Mesenchymal stem cell (in vitro differentiated cells and primary cell): ENCODE measurements at regions not wholly inside any gene's neighbourhood (a gene's known extent, or its start where the extent isn't known, plus 50 kb on each side); places are given as distances from the start of the nearest gene placed in this dataset.

Source experiments
- DNase-seq: peaks from one replicate; pipeline ENCODE4 v3.0.0-alpha.2; 2013
- H2AFZ ChIP-seq: one replicate; pipeline ENCODE4 v1.6.1; 2013; ENCODE audit warnings: low read depth, mild to moderate bottlenecking, control low read depth, inconsistent platforms, low read length, moderate library complexity
- H2AK5ac ChIP-seq: 2 replicates; pipeline ENCODE4 v1.6.1; 2013; ENCODE audit warnings: low read length, moderate library complexity, mild to moderate bottlenecking, inconsistent platforms; ENCODE audit not compliant: severe bottlenecking
- H2BK120ac ChIP-seq: one replicate; pipeline ENCODE4 v1.6.1; 2013; ENCODE audit warnings: low read depth, mild to moderate bottlenecking, inconsistent platforms, low read length, moderate library complexity
- H2BK12ac ChIP-seq, 2 experiments: one replicate each; pipeline ENCODE4 v1.6.1; 2013; ENCODE audit warnings: inconsistent platforms in 2 of 2, low read length in 2 of 2, mild to moderate bottlenecking in 2 of 2, moderate library complexity in 2 of 2, control low read depth in 1 of 2
- H2BK15ac ChIP-seq: one replicate; pipeline ENCODE4 v1.6.1; 2013; ENCODE audit warnings: mild to moderate bottlenecking, low read depth, inconsistent platforms; ENCODE audit not compliant: poor library complexity, severe bottlenecking
- H2BK5ac ChIP-seq: 2 replicates; pipeline ENCODE4 v1.6.1; 2013; ENCODE audit warnings: low read depth, mild to moderate bottlenecking, low read length, control low read depth, inconsistent platforms; ENCODE audit not compliant: poor library complexity, severe bottlenecking
- H3K14ac ChIP-seq, 2 experiments: one replicate each; pipeline ENCODE4 v1.6.1; 2013; ENCODE audit warnings: inconsistent platforms in 2 of 2, low read length in 2 of 2, control low read depth in 1 of 2, mild to moderate bottlenecking in 1 of 2, moderate library complexity in 1 of 2
- H3K18ac ChIP-seq, 2 experiments: one replicate each; pipeline ENCODE4 v1.6.1; 2013; ENCODE audit warnings: inconsistent platforms in 2 of 2, low read length in 2 of 2, control low read depth in 1 of 2, low read depth in 1 of 2, mild to moderate bottlenecking in 1 of 2
- H3K23ac ChIP-seq, 2 experiments: one replicate each; pipeline ENCODE4 v1.6.1; 2013; ENCODE audit warnings: inconsistent platforms in 2 of 2, low read length in 2 of 2, mild to moderate bottlenecking in 2 of 2, moderate library complexity in 2 of 2, control low read depth in 1 of 2
- H3K27ac ChIP-seq: 2 replicates; pipeline ENCODE4 v1.5.1; 2013; ENCODE audit warnings: mild to moderate bottlenecking, moderate library complexity, low read length, control low read depth, inconsistent platforms; ENCODE audit not compliant: poor library complexity, severe bottlenecking
- H3K27me3 ChIP-seq, 2 experiments: 2 replicates each; pipeline versions ENCODE4 v1.6.1 to v1.7.0; 2013; ENCODE audit warnings: low read length in 2 of 2, mild to moderate bottlenecking in 2 of 2, moderate library complexity in 2 of 2, control low read depth in 1 of 2, inconsistent platforms in 1 of 2; ENCODE audit not compliant: control insufficient read depth in 1 of 2, insufficient read depth in 1 of 2
- H3K36me3 ChIP-seq, 2 experiments: 2 replicates each; pipeline versions ENCODE4 v1.6.1 to v1.7.0; 2013; ENCODE audit warnings: low read length in 2 of 2, control low read depth in 1 of 2, inconsistent platforms in 1 of 2, low read depth in 1 of 2, mild to moderate bottlenecking in 1 of 2; ENCODE audit not compliant: insufficient read depth in 2 of 2, control insufficient read depth in 1 of 2
- H3K4ac ChIP-seq, 2 experiments: one replicate each; pipeline ENCODE4 v1.6.1; 2013; ENCODE audit warnings: inconsistent platforms in 2 of 2, low read length in 2 of 2, mild to moderate bottlenecking in 2 of 2, moderate library complexity in 2 of 2, control low read depth in 1 of 2, low read depth in 1 of 2
- H3K4me1 ChIP-seq: 2 replicates; pipeline ENCODE4 v1.6.1; 2013; ENCODE audit warnings: low read depth, low read length, control low read depth; ENCODE audit not compliant: control insufficient read depth, insufficient read depth
- H3K4me2 ChIP-seq: 2 replicates; pipeline ENCODE4 v1.6.1; 2013; ENCODE audit warnings: low read length, mild to moderate bottlenecking, inconsistent platforms; ENCODE audit not compliant: poor library complexity, severe bottlenecking
- H3K4me3 ChIP-seq, 2 experiments: 2 replicates each; pipeline versions ENCODE4 v1.5.1 to v1.7.0; 2013; ENCODE audit warnings: low read length in 2 of 2, mild to moderate bottlenecking in 2 of 2, control low read depth in 1 of 2, low read depth in 1 of 2; ENCODE audit not compliant: insufficient read depth in 1 of 2
- H3K79me1 ChIP-seq: replicated peaks from 2 replicates; pipeline ENCODE4 v1.6.1; 2013; ENCODE audit warnings: mild to moderate bottlenecking, control low read depth, low read length, inconsistent platforms; ENCODE audit not compliant: poor library complexity, severe bottlenecking
- H3K9ac ChIP-seq: 2 replicates; pipeline ENCODE4 v1.7.0; 2013; ENCODE audit warnings: mild to moderate bottlenecking, low read length, moderate library complexity
- H3K9me3 ChIP-seq: 2 replicates; pipeline ENCODE4 v1.7.0; 2013; ENCODE audit warnings: mild to moderate bottlenecking, low read length; ENCODE audit not compliant: control insufficient read depth
- H4K8ac ChIP-seq: one replicate; pipeline ENCODE4 v1.6.1; 2013; ENCODE audit warnings: inconsistent platforms, mild to moderate bottlenecking, low read length, moderate library complexity
- H4K91ac ChIP-seq: one replicate; pipeline ENCODE4 v1.6.1; 2013; ENCODE audit warnings: mild to moderate bottlenecking, low read length, inconsistent platforms
- WGBS: methylation state at CpG from one replicate; pipeline ENCODE4 v1.1.7; 2013; ENCODE audit warnings: mixed read lengths; 5-methylcytosine and 5-hydroxymethylcytosine counted together

DNA sequence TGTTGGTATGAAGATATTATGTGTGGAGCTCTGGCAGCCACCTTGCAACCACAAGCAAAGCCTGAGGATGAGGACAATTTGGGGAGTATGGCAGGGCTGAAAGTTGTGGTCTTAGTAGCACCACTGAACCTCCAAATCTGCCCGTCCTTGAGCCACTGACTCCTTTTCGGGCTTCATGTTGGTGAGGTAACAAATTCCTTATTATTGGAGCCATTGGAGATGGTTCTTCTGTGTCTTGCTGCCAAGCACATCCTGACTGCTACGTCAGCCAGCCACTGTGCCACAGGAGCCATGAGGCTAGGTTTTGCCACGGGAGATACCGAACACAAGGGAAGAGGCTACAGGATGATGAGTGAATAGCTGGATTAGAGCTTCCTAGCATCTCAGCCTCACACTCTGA is 201.6 kb downstream of the BMP7 start:
- Histone ChIP-seq H2BK12ac (peak overlapping the region in 1 of 2 experiments; percentile 29), H2AK5ac (peak overlapping the region; percentile 61), H4K91ac (peak overlapping the region; percentile 9), H3K4me2 (no peak overlapping the region), H3K23ac (no peak overlapping the region), H3K4me1 (peaks cover 13% of the 10 kb centered on the region), H3K36me3 (no peaks in the 10 kb centered on the region), H2BK5ac (no peak overlapping the region), H2AFZ (no peak overlapping the region), H4K8ac (no peak overlapping the region), H3K27me3 (peaks cover 6 to 51% of the 10 kb centered on the region in 2 experiments), H3K18ac (no peak overlapping the region), H3K9ac (no peak overlapping the region), H3K79me1 (no peaks in the 10 kb centered on the region), H3K4ac (peak overlapping the region in 1 of 2 experiments; percentile 32), H2BK120ac (no peak overlapping the region), H3K9me3 (no peaks in the 10 kb centered on the region), H3K14ac (no peak overlapping the region), H3K4me3 (no peak overlapping the region), H3K27ac (no peak overlapping the region), H2BK15ac (no peak overlapping the region)
- no peak for DNase-seq
- WGBS: 97% methylated on average over 5 of the region's 5 CpGs

DNA sequence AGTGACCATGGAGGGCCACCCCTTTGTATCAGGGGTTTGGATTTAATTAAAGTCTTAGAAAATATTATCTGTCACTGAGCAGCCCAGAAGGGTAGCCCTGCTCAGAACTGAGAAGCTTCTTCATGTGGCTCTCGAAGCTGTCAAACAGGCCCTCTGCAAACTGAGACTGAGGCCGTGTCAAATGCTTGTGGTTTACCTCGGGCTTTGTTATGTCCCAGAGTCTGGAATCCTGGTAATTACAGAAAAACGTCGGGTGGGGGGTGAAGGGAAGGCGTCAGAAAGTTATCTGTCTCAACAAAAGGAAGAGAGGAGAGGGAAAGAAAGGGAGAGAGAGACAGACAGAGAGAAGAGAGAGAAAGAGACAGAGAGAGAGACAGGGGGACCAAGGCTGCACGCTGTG is 200.8 kb downstream of the BMP7 start:
- Histone ChIP-seq H4K8ac (no peak overlapping the region), H2BK12ac (peak overlapping the region in 1 of 2 experiments; percentile 39), H2AFZ (no peak overlapping the region), H3K79me1 (no peaks in the 10 kb centered on the region), H3K23ac (no peak overlapping the region), H3K4me1 (peaks cover 12% of the 10 kb centered on the region), H4K91ac (no peak overlapping the region), H3K4ac (no peak overlapping the region), H2BK15ac (no peak overlapping the region), H3K9ac (no peak overlapping the region), H3K4me3 (no peak overlapping the region), H2BK5ac (no peak overlapping the region), H3K27ac (peak overlapping the region; percentile 63), H3K9me3 (no peaks in the 10 kb centered on the region), H3K14ac (no peak overlapping the region), H3K27me3 (peaks cover 6 to 58% of the 10 kb centered on the region in 2 experiments), H3K36me3 (no peaks in the 10 kb centered on the region), H2BK120ac (no peak overlapping the region), H3K4me2 (peak overlapping the region; percentile 49), H3K18ac (peak overlapping the region in 1 of 2 experiments; percentile 34), H2AK5ac (no peak overlapping the region)
- WGBS: 14% methylated on average over 7 of the region's 7 CpGs
- DNase-seq: peak; percentile 65

DNA sequence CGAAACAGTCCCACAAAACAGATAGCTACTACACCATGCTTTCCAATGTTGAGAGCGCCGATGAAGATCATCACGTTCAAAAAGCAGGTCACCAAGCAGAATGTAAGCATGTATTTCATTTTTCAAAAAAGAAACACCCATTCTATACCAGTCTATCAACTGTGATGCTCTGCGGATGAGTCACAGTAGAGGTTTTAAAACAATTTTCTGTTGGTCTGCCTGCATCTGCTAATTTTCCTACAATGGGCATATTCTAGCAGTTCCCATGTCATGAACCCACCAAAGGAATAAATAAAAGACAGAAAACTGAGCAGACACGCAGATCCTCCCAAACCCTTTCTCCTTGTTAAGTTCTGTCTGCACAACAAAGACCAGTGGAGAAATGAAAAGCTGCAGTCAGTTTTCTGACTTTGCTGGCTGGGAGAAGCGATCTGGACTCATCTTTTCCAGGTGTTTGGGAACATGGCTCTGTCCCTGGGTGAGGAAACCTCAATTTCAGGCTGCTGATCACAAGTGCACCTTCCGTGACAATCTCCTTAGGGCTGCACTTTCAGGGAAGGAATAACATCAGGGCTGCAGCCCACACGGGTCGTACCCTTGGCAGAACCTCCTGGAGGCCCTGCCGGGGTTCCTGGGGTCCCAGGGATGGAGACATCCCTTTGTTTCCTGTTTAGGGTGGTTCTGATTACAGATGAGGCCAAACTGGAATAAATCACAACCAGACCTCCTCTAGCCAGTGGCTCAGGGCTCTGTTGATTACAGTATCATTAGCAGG is 200.1 kb downstream of the BMP7 start:
- Histone ChIP-seq H3K4me1 (peaks cover 12% of the 10 kb centered on the region), H3K27me3 (peaks cover 6 to 65% of the 10 kb centered on the region in 2 experiments), H2BK120ac (no peak overlapping the region), H3K4ac (peak overlapping the region in 1 of 2 experiments; percentile 22), H2BK15ac (no peak overlapping the region), H3K23ac (no peak overlapping the region), H2AK5ac (peak overlapping the region; percentile 61), H2BK12ac (peak overlapping the region in 1 of 2 experiments; percentile 29), H3K9me3 (no peaks in the 10 kb centered on the region), H3K36me3 (no peaks in the 10 kb centered on the region), H4K8ac (no peak overlapping the region), H2AFZ (no peak overlapping the region), H3K9ac (no peak overlapping the region), H3K27ac (peak overlapping the region; percentile 63), H3K4me3 (no peak overlapping the region), H4K91ac (peak overlapping the region; percentile 34), H3K4me2 (peak overlapping the region; percentile 49), H3K79me1 (no peaks in the 10 kb centered on the region), H2BK5ac (no peak overlapping the region), H3K14ac (no peak overlapping the region), H3K18ac (peak overlapping the region in 1 of 2 experiments; percentile 34)
- WGBS: 86% methylated on average over 10 of the region's 11 CpGs
- DNase-seq: peak; percentile 63

DNA sequence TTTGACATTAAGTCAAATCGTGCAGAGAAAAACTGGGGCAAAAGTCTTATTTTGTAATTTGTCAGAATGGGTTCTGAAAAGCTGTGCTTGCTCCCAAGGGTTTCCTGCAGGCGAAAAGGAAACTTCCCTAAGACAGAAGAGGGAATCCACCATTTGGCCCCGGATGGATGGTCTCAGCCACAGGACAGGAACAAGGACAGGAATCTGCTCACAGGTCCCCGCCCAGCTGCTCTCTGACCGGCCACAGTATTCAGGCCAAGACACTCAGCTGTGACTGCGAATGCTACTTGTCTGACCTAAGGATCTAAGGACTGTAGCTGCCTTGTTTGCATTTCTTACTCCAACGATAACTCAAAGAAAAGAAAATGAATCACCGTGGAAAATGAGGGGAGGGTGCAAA is 197.0 kb downstream of the BMP7 start:
- H2AFZ ChIP-seq: no peak overlapping the region
- no peaks in the 10 kb centered on the region for H3K36me3 ChIP-seq
- H3K79me1 ChIP-seq: no peaks in the 10 kb centered on the region
- H3K9me3 ChIP-seq: no peaks in the 10 kb centered on the region
- no peak overlapping the region for H2BK12ac ChIP-seq
- H2BK120ac ChIP-seq: peak overlapping the region; percentile 15
- H4K91ac ChIP-seq: no peak overlapping the region
- H3K4me2 ChIP-seq: no peak overlapping the region
- no peak overlapping the region for H3K18ac ChIP-seq
- peaks cover 15% of the 10 kb centered on the region for H3K4me1 ChIP-seq
- no peak overlapping the region for H3K23ac ChIP-seq
- H2AK5ac ChIP-seq: no peak overlapping the region
- DNase-seq: no peak
- no peak overlapping the region for H2BK15ac ChIP-seq
- no peak overlapping the region for H4K8ac ChIP-seq
- no peak overlapping the region for H2BK5ac ChIP-seq
- H3K4ac ChIP-seq: no peak overlapping the region
- H3K4me3 ChIP-seq: no peak overlapping the region
- 81% methylated on average over 8 of the region's 8 CpGs for WGBS
- H3K27ac ChIP-seq: no peak overlapping the region
- H3K9ac ChIP-seq: no peak overlapping the region
- H3K14ac ChIP-seq: no peak overlapping the region
- peaks cover 6 to 91% of the 10 kb centered on the region in 2 experiments for H3K27me3 ChIP-seq
